SU-DHL-6 (cell line): ENCODE measurements at regions not wholly inside any gene's neighbourhood (a gene's known extent, or its start where the extent isn't known, plus 50 kb on each side); places are given as distances from the start of the nearest gene placed in this dataset.

Source experiments
- EZH2phosphoT487 ChIP-seq: fragments of 200-600 bp; sonication (generic), shearing (Covaris generic); conservative IDR thresholded peaks from 2 replicates; pipeline ENCODE4 v1.6.1; 2018; ENCODE audit warnings: mild to moderate bottlenecking, antibody characterized with exemption, low read length, moderate library complexity, mixed read lengths
- TF ChIP-seq, protein P1 (sequence below): fragments of 200-600 bp; sonication (generic); IDR thresholded peaks from one replicate; pipeline ENCODE4 v1.5.1; 2017; ENCODE audit warnings: antibody characterized with exemption, mild to moderate bottlenecking, low read length, moderate library complexity; ENCODE audit not compliant: insufficient read depth, poor library complexity, severe bottlenecking

DNA sequence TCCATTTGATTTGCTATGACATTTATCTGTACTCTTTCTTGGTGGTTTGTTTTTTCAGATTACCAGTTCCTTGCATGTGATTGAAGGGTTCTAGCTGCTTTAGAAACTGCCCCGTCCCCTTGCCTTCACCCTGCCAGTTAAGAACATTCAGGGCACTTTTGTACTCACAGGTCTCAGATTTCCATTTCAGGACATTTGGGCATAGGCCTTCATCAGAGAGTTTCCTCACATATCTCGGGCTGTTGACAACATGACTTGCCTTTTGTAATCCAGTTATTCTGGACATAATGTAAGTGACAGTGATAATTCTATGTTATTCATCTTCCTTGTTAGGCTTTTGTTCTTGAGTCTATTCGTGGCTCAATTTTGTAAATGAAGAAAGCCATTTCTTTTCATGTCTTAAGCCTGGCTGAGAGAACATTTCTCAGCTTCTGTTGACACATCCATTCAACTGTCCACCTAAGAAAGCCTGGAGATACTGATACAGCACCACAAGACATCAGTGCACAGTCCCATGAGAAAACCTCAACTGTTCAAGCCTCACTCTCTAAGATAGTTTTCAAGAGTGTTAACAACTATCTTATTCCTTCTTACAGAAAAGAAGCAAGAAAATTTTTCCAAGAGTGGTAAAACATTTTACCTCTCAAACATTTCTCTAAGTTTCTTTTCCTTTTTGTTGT, 209.3 kb upstream of the SGK1 start:
- TF ChIP-seq, protein P1, sequence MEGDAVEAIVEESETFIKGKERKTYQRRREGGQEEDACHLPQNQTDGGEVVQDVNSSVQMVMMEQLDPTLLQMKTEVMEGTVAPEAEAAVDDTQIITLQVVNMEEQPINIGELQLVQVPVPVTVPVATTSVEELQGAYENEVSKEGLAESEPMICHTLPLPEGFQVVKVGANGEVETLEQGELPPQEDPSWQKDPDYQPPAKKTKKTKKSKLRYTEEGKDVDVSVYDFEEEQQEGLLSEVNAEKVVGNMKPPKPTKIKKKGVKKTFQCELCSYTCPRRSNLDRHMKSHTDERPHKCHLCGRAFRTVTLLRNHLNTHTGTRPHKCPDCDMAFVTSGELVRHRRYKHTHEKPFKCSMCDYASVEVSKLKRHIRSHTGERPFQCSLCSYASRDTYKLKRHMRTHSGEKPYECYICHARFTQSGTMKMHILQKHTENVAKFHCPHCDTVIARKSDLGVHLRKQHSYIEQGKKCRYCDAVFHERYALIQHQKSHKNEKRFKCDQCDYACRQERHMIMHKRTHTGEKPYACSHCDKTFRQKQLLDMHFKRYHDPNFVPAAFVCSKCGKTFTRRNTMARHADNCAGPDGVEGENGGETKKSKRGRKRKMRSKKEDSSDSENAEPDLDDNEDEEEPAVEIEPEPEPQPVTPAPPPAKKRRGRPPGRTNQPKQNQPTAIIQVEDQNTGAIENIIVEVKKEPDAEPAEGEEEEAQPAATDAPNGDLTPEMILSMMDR: no peak
- TF ChIP-seq EZH2phosphoT487: no peak
